ENCODE measurements at regions not wholly inside any gene's neighbourhood (a gene's known extent, or its start where the extent isn't known, plus 50 kb on each side); places are given as distances from the start of the nearest gene placed in this dataset.
"Not testable (repeated sequence)": the region's sequence is repeated elsewhere in the genome, so short reads cannot be mapped to it uniquely, and the experiment has no call there.

DNA sequence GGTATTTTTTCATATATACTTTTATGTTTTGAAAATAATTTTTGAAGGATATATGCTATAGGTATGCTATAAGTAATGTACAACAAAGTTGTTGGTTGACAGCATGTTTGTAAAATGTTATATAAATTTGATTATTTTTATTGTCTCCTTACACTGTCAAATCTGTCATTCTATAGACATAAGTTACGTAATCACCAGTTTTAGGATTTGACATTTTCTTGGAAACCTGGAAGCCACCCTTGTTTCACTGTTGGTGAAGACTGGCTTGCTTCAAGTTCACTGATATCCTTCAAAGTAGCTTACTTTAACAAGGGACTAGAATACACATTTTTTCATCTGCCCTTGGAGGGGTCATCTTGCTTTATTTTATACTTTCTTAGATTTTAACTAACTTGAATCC is 1288.6 kb upstream of the EYS start (continued):
- TF ChIP-seq, protein P1, sequence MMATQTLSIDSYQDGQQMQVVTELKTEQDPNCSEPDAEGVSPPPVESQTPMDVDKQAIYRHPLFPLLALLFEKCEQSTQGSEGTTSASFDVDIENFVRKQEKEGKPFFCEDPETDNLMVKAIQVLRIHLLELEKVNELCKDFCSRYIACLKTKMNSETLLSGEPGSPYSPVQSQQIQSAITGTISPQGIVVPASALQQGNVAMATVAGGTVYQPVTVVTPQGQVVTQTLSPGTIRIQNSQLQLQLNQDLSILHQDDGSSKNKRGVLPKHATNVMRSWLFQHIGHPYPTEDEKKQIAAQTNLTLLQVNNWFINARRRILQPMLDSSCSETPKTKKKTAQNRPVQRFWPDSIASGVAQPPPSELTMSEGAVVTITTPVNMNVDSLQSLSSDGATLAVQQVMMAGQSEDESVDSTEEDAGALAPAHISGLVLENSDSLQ (IDR thresholded peaks at IDR 0.05), result no peak
- TF ChIP-seq ETV6 (conservative IDR thresholded peaks at IDR 0.05 in 1 of 2, IDR thresholded peaks at IDR 0.05 in 1 of 2; ENCODE audit: borderline replicate concordance in 1 of 2, low read depth in 1 of 2) (no peak), WRNIP1 (IDR thresholded peaks at IDR 0.05; ENCODE audit: borderline replicate concordance, low read depth, low read length) (no peak), NFYA (IDR thresholded peaks at IDR 0.05; ENCODE audit: borderline replicate concordance, low read depth, low read length) (no peak), ZNF207 (IDR thresholded peaks at IDR 0.05; ENCODE audit: borderline replicate concordance) (no peak), YBX1 (IDR thresholded peaks at IDR 0.05) (no peak), BMI1 (IDR thresholded peaks at IDR 0.05; ENCODE audit: borderline replicate concordance) (no peak)
- TF ChIP-seq, protein P2, sequence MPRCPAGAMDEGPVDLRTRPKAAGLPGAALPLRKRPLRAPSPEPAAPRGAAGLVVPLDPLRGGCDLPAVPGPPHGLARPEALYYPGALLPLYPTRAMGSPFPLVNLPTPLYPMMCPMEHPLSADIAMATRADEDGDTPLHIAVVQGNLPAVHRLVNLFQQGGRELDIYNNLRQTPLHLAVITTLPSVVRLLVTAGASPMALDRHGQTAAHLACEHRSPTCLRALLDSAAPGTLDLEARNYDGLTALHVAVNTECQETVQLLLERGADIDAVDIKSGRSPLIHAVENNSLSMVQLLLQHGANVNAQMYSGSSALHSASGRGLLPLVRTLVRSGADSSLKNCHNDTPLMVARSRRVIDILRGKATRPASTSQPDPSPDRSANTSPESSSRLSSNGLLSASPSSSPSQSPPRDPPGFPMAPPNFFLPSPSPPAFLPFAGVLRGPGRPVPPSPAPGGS (IDR thresholded peaks at IDR 0.05; ENCODE audit: borderline replicate concordance, insufficient read depth, low read depth, low read length, poor library complexity, severe bottlenecking), result no peak

DNA sequence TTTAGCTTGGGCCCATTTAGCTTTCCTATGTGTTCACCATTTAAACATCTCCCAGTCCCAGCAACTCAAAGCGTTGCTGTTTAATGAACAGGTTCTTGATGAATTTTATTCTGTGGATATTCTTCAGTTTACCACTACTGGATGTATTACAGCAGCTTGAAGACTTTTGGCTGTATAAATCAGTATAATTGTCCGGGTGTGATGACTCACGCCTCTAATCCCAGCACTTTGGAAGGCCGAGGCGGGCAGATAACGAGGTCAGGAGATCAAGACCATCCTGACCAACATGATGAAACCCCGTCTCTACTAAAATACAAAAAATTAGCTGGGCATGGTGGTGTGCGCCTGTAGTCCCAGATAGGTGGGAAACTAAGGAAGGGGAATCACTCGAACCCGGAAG is 1286.7 kb upstream of the EYS start:
- ATAC-seq; FAIRE-seq; H3K79me2 ChIP-seq (ENCODE audit: control insufficient read depth, insufficient read depth, low read length); in situ Hi-C loops (cut with MboI); DNase-seq (ENCODE audit: low read depth, low spot score); H3K4me1 ChIP-seq (ENCODE audit: control insufficient read depth, insufficient read depth, low read length); H3K27ac ChIP-seq (ENCODE audit: control insufficient read depth, insufficient read depth); RAD21 ChIA-PET (ENCODE audit: unreplicated experiment); H3K27me3 ChIP-seq (replicated peaks in 1 of 2; ENCODE audit: control insufficient read depth in 2 of 2, insufficient read depth in 2 of 2, low read length in 1 of 2); H3K4me2 ChIP-seq (ENCODE audit: control insufficient read depth, insufficient read depth); H3K4me3 ChIP-seq; H2AFZ ChIP-seq (ENCODE audit: control insufficient read depth, low read depth, low read length); H3K36me3 ChIP-seq (ENCODE audit: control insufficient read depth in 2 of 2, insufficient read depth in 2 of 2, low read length in 1 of 2); POLR2A ChIA-PET; H3K9ac ChIP-seq (ENCODE audit: control insufficient read depth, insufficient read depth, low read length); H4K20me1 ChIP-seq (ENCODE audit: control insufficient read depth, insufficient read depth); H3K9me3 ChIP-seq (replicated peaks; ENCODE audit: control insufficient read depth, insufficient read depth, low read length); intact Hi-C loops (cut with micrococcal nuclease; ENCODE audit: unreplicated experiment); BruUV-seq (replicated peaks): not testable (repeated sequence)
- WGBS (ENCODE audit: insufficient coverage, insufficient replicate concordance, low lambda C conversion rate, missing lambda C conversion rate), result 60% methylated on average over 10 of the region's 10 CpGs
- ChIA-PET SMC1A (ENCODE audit: uncharacterized antibody, unreplicated experiment) (interaction anchor here (1.0 kb wide), 1 partner anchor 33 kb away, joined by 3 read pairs; no protein-coding TSS in a partner anchor), CTCF (interaction anchor here (0.8 kb wide), 1 partner anchor 15 kb away, joined by 3 read pairs; no protein-coding TSS in a partner anchor)
